ENCODE measurements at regions not wholly inside any gene's neighbourhood (a gene's known extent, or its start where the extent isn't known, plus 50 kb on each side); places are given as distances from the start of the nearest gene placed in this dataset.

- no peak for DNase-seq
Measured at GRCh38 chr5:5711112-5711511, 288.6 kb downstream of the ICE1 start.

- no peak for DNase-seq
Measured at GRCh38 chr5:5710471-5710870, 288.0 kb downstream of the ICE1 start.

GRCh38 chr5:5708367-5708919 is 286.0 kb downstream of the ICE1 start:
- no peak for DNase-seq

GRCh38 chr5:5705010-5705409 is 282.5 kb downstream of the ICE1 start:
- DNase-seq: no peak

- DNase-seq: no peak
Measured at GRCh38 chr5:5704352-5704751, 281.9 kb downstream of the ICE1 start.

- DNase-seq: no peak
Measured at GRCh38 chr5:5702934-5703333, 280.5 kb downstream of the ICE1 start.

- no peak for DNase-seq
Measured at GRCh38 chr5:5700549-5700948, 278.1 kb downstream of the ICE1 start.

- DNase-seq: no peak
Measured at GRCh38 chr5:5699062-5699461, 276.6 kb downstream of the ICE1 start.

GRCh38 chr5:5695266-5695665 is 272.8 kb downstream of the ICE1 start:
- DNase-seq: no peak

- no peak for DNase-seq
Measured at GRCh38 chr5:5688925-5689310, 266.4 kb downstream of the ICE1 start.

GRCh38 chr5:5688194-5688924 is 265.9 kb downstream of the ICE1 start:
- no peak for DNase-seq

GRCh38 chr5:5687113-5687512 is 264.6 kb downstream of the ICE1 start:
- no peak for DNase-seq

GRCh38 chr5:5686356-5686755 is 263.9 kb downstream of the ICE1 start:
- no peak for DNase-seq

GRCh38 chr5:5685737-5686136 is 263.3 kb downstream of the ICE1 start:
- no peak for DNase-seq

- DNase-seq: no peak
Measured at GRCh38 chr5:5683174-5683573, 260.7 kb downstream of the ICE1 start.

- no peak for DNase-seq
Measured at GRCh38 chr5:5678909-5679308, 256.4 kb downstream of the ICE1 start.

- DNase-seq: no peak
Measured at GRCh38 chr5:5677738-5678137, 255.3 kb downstream of the ICE1 start.

GRCh38 chr5:5676218-5676617 is 253.7 kb downstream of the ICE1 start:
- DNase-seq: no peak

- no peak for DNase-seq
Measured at GRCh38 chr5:5675511-5675910, 253.0 kb downstream of the ICE1 start.

GRCh38 chr5:5671823-5672222 is 249.3 kb downstream of the ICE1 start:
- DNase-seq: no peak

GRCh38 chr5:5667136-5667554 is 244.7 kb downstream of the ICE1 start:
- DNase-seq: no peak

GRCh38 chr5:5666369-5666768 is 243.9 kb downstream of the ICE1 start:
- DNase-seq: no peak

- DNase-seq: no peak
Measured at GRCh38 chr5:5666076-5666365, 243.5 kb downstream of the ICE1 start.

GRCh38 chr5:5665225-5666075 is 243.0 kb downstream of the ICE1 start:
- DNase-seq: no peak
